Epithelial cell of proximal tubule (primary cell): ENCODE measurements at regions not wholly inside any gene's neighbourhood (a gene's known extent, or its start where the extent isn't known, plus 50 kb on each side); places are given as distances from the start of the nearest gene placed in this dataset.

Source experiments
- DNase-seq: peaks from one replicate; pipeline ENCODE4 v3.0.0-alpha.2; 2011; ENCODE audit warnings: low read depth
- H3K4me3 ChIP-seq: 2 replicates; pipeline ENCODE4 v1.5.1; 2011; ENCODE audit warnings: low read depth, mild to moderate bottlenecking, low read length
- CTCF ChIP-seq: conservative IDR thresholded peaks from 2 replicates; pipeline ENCODE4 v1.5.1; 2012; ENCODE audit warnings: low read depth, mild to moderate bottlenecking, low read length

- no peak for TF ChIP-seq CTCF
- H3K4me3 ChIP-seq: no peak overlapping the region
- DNase-seq: no peak
Observed at GRCh38 chr2:84026818-84027217, 432.3 kb downstream of the SUCLG1 start.

GRCh38 chr2:84022810-84023431, 436.2 kb downstream of the SUCLG1 start:
- H3K4me3 ChIP-seq: no peak overlapping the region
- TF ChIP-seq CTCF: peak; percentile 87
- peak; percentile 27 for DNase-seq

- H3K4me3 ChIP-seq: no peak overlapping the region
- TF ChIP-seq CTCF: no peak
- DNase-seq: no peak
Observed at GRCh38 chr2:84017010-84017409, 442.1 kb downstream of the SUCLG1 start.

- no peak for TF ChIP-seq CTCF
- DNase-seq: no peak
- no peak overlapping the region for H3K4me3 ChIP-seq
Observed at GRCh38 chr2:84016183-84016582, 442.9 kb downstream of the SUCLG1 start.

- TF ChIP-seq CTCF: no peak
- DNase-seq: no peak
- H3K4me3 ChIP-seq: no peak overlapping the region
Observed at GRCh38 chr2:83997889-83998288, 461.2 kb downstream of the SUCLG1 start.

- no peak for DNase-seq
- TF ChIP-seq CTCF: no peak
- no peak overlapping the region for H3K4me3 ChIP-seq
Observed at GRCh38 chr2:83994633-83995179, 464.4 kb downstream of the SUCLG1 start.
